ACC112 (cell line): ENCODE measurements at regions not wholly inside any gene's neighbourhood (a gene's known extent, or its start where the extent isn't known, plus 50 kb on each side); places are given as distances from the start of the nearest gene placed in this dataset.
"Not testable (repeated sequence)": the region's sequence is repeated elsewhere in the genome, so short reads cannot be mapped to it uniquely, and the experiment has no call there.

Experiments used
- H2AFZ ChIP-seq: fragments of 200-600 bp; sonication (generic); one replicate; pipeline ENCODE4 v1.6.0; 2017; ENCODE audit warnings: antibody characterized with exemption, low read length; ENCODE audit not compliant: unreplicated experiment
- H3K27ac ChIP-seq: fragments of 200-600 bp; sonication (generic); 2 replicates; pipeline ENCODE4 v1.5.1; 2014; ENCODE audit warnings: low read depth, mild to moderate bottlenecking, antibody characterized with exemption, low read length, moderate library complexity
- H3K27me3 ChIP-seq: fragments of 200-600 bp; sonication (generic); 2 replicates; pipeline ENCODE4 v1.6.1; 2014; ENCODE audit warnings: mild to moderate bottlenecking, antibody characterized with exemption, low read length, moderate library complexity, mixed read lengths; ENCODE audit not compliant: insufficient read depth
- H3K36me3 ChIP-seq: fragments of 200-600 bp; sonication (generic); 2 replicates; pipeline ENCODE4 v1.6.1; 2016; ENCODE audit warnings: mild to moderate bottlenecking, antibody characterized with exemption, low read length, moderate library complexity, mixed read lengths; ENCODE audit not compliant: insufficient read depth
- H3K4me1 ChIP-seq: fragments of 200-600 bp; sonication (generic); one replicate; pipeline ENCODE4 v1.6.1; 2016; ENCODE audit warnings: low read length, mixed read lengths; ENCODE audit not compliant: insufficient read depth, unreplicated experiment, control insufficient read depth
- H3K4me3 ChIP-seq: fragments of 200-600 bp; sonication (generic); 2 replicates; pipeline ENCODE4 v1.5.1; 2014; ENCODE audit warnings: mild to moderate bottlenecking, low read depth, low read length
- H3K79me2 ChIP-seq: fragments of 200-600 bp; sonication (generic); one replicate; pipeline ENCODE4 v1.6.0; 2016; ENCODE audit warnings: low read length; ENCODE audit not compliant: control insufficient read depth, unreplicated experiment, insufficient read depth

DNA sequence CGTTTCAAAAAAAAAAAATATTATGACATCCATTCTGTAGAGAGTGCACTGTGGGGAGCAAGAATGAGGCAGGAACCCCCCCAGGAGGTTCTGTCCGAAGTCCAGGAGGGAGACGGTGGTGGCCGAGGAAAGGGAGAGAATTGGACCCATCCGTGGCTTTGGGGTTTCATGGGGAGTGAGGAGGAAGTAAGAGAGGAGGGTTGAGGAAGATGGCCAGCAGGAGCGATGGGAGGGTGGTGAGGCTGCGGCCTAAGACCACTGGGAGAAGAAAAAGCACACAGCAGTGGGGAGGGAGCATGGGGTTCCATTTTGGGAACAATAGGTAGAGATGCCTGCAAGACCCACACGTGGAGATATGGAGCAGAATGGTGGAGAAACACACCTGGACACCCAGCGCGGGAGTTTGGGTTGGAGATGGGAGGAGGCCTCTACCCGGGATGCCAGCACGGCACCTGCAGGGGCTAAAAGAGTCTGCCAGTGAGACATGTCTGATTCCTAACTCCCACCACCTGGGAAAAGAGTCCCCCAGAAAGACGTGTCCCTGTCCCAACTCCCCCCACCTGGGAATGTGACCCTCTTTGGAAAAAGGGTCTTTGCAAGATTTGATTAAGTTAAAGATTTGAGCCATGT lies 72.5 kb upstream of the SHANK2 start:
- Histone ChIP-seq H3K36me3 (no peaks in the 10 kb centered on the region), H3K27ac (no peak overlapping the region), H3K27me3 (no peaks in the 10 kb centered on the region), H2AFZ (no peak overlapping the region), H3K4me3 (no peak overlapping the region), H3K79me2 (no peaks in the 10 kb centered on the region), H3K4me1 (no peaks in the 10 kb centered on the region)

DNA sequence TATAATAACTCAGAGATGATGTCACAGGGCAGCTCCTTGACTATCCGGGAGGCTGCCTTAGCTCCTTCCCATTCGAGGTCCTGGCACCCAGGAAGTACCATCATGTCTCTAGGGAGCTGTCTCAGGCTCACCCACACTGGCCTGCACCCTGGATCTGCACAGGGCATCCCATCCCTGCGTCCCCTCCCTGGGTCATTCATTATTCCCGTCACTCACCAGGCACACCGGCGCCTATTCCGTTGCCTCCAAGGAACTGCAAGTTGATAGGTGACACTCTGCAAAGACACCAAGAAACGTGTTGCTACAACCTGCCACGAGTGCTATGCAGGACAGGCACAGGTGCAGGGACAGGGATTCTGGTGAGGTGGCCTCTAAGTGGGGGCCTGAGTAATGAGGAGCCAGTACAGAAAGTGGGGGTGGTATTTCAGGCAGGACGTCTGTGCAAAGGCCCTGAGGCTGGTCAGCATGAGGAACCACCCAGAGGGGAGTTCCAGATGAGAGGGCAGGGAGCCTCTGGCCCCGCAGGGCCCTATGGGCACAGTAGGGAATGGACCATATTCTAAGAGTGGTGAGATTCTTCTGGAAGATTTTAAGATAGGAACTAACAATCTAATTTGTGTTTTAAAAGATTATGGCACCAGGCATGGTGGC lies 71.6 kb upstream of the SHANK2 start:
- Histone ChIP-seq H3K27me3 (no peaks in the 10 kb centered on the region), H3K27ac (no peak overlapping the region), H3K36me3 (no peaks in the 10 kb centered on the region), H3K4me1 (no peaks in the 10 kb centered on the region), H3K79me2 (no peaks in the 10 kb centered on the region), H2AFZ (no peak overlapping the region), H3K4me3 (no peak overlapping the region)

DNA sequence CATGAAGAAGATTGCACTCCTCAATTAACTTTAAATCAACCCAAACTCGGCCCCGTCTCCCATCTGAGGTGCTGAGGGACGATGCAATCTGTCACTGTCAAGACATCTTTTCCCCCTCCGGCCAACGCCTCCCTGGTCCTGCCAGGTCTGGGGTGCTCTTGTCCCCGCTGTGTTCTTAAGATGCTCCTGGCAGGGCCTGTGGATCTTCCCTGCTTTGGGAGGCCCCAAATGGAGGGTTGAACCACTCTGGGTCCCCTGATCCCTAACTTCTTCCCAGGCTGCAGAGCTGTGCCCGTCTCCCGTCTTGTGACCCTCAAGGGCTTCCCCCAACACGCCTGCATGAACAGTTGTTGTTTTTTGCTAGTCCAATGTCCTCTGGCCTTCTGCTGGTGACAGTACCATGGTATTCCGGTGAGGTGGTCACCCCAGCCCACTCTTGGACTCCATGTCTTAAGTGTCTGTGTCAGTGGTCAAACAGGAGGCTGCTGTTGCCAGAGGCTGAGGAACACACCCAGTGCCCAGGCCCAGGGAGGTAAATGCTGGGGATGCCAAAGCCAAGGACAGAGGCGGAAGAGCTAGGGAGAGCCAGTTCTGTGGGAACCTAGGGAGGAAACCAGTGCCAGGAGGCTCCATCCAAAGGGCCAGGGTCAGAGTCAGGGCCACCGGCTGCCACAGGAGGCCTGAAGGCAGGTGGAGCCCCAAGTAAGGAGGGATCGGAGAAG lies 70.6 kb upstream of the SHANK2 start:
- H3K36me3 ChIP-seq = no peaks in the 10 kb centered on the region
- no peak overlapping the region for H2AFZ ChIP-seq
- H3K27me3 ChIP-seq = no peaks in the 10 kb centered on the region
- H3K4me3 ChIP-seq = no peak overlapping the region
- no peak overlapping the region for H3K27ac ChIP-seq
- no peaks in the 10 kb centered on the region for H3K4me1 ChIP-seq
- no peaks in the 10 kb centered on the region for H3K79me2 ChIP-seq

DNA sequence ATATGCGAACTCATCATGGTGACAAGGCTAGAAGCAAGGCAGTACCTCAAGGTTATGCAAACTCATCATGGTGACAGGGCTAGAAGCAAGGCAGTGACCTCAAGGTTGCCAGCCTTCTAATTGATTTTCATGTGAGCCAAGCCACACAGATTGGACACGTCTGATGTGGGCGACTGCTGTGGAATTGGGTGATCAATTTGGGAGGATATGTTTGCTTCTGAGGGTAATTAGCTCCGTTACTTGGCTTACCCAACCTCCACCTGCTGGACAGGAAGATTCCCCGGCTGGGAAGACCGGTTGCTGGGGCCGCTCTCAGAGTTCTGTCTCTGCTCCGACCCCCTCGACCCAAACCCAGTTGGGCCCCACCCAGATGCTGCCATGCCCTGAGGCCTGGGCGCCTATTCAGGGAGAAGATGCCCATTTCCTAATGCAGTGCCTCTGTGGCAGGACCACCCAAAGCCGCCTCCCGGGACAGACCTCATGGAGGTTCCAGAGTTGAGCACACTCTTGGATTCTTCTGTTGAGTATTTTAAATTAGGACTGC lies 69.9 kb upstream of the SHANK2 start:
- H3K27me3 ChIP-seq = 0 out of 2 replicates have a peak, but pooled peaks cover 4% of the 10 kb centered on the region
- H3K4me1 ChIP-seq = no peaks in the 10 kb centered on the region
- H3K79me2 ChIP-seq = no peaks in the 10 kb centered on the region
- H3K36me3 ChIP-seq = no peaks in the 10 kb centered on the region
- H2AFZ ChIP-seq = no peak overlapping the region
- no peak overlapping the region for H3K4me3 ChIP-seq
- H3K27ac ChIP-seq = no peak overlapping the region

DNA sequence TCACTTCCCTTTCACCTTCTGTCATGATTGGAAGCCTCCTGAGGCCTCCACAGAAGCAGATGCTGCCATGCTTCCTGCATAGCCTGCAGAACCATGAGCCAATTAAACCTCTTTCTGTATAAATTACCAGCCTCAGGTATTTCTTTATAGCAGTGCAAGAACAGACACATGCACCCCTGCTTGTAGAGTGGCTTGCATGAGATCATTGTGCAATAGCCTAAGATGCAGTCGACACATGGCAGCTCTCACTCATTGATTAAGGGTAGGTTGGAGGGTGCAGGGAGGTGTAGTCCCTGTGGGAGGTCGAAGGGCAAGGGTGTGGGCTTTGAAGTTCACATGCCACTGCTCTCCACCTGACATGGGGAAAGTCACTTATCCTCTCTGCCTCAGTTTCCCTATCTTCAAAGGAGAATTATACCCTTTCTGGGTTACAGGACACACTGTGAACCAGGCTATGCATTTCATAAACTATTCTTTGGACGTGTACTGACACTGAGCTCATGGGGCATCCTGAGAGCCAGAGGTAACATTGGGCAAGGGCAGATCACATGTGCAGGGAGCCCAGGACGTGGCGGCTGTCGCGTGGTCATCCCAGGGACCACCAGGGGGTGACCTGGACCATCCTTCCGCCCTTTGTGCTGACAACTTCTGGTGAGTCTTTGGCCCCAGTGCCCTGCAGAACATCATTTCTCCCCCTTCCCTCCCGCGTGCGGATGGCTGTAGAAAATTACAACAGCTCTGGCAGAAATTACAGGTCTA lies 69.2 kb upstream of the SHANK2 start:
- H3K27me3 ChIP-seq = peaks cover 6% of the 10 kb centered on the region; the same call in 1 of the 2 replicates
- no peaks in the 10 kb centered on the region for H3K4me1 ChIP-seq
- no peak overlapping the region for H2AFZ ChIP-seq
- H3K27ac ChIP-seq = no peak overlapping the region
- no peak overlapping the region for H3K4me3 ChIP-seq
- no peaks in the 10 kb centered on the region for H3K36me3 ChIP-seq
- H3K79me2 ChIP-seq = no peaks in the 10 kb centered on the region

DNA sequence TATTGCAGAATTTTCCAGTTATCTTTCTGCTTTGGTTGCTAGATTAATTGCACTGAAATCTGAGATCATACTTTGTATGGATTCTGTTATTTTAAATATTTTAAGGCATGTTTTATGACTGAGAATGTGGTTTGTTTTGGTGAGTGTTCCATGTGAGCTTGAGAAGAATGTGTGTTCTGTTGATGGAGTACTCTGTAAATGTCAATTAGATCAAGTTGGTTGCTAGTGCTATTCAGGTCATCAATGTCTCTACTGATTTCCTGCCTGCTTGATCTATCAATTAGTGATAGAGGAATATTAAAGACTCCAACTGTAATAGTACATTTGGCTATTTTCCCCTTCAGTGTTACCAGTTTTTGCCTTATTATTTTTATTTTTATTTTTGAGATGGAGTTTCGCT lies 64.3 kb upstream of the SHANK2 start:
- Histone ChIP-seq H3K79me2 (no peaks in the 10 kb centered on the region), H3K27me3 (peaks cover 40% of the 10 kb centered on the region), H3K36me3 (no peaks in the 10 kb centered on the region), H2AFZ (no peak overlapping the region), H3K4me3 (no peak overlapping the region), H3K27ac (no peak overlapping the region), H3K4me1 (no peaks in the 10 kb centered on the region)

DNA sequence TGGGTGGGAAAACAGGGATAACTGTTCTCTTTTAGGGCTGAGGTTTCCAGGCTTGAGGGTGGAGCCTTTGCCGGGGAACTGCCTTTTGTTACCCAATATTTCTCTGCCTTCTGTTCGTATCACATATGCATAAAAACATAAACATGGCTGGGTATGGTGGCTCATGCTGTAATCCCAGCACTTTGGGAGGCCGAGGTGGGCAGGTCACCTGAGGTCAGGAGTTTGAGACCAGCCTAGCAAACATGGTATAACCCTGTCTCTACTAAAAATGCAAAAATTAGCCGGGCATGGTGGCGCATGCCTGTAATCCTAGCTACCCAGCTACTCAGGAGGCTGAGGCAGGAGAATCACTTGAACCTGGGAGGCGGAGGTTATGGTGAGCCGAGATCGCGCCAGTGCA lies 60.2 kb upstream of the SHANK2 start:
- H3K4me3 ChIP-seq, H3K27ac ChIP-seq, H2AFZ ChIP-seq, H3K36me3 ChIP-seq, H3K4me1 ChIP-seq, H3K79me2 ChIP-seq: not testable (repeated sequence)
- H3K27me3 ChIP-seq = peaks cover 38% of the 10 kb centered on the region

DNA sequence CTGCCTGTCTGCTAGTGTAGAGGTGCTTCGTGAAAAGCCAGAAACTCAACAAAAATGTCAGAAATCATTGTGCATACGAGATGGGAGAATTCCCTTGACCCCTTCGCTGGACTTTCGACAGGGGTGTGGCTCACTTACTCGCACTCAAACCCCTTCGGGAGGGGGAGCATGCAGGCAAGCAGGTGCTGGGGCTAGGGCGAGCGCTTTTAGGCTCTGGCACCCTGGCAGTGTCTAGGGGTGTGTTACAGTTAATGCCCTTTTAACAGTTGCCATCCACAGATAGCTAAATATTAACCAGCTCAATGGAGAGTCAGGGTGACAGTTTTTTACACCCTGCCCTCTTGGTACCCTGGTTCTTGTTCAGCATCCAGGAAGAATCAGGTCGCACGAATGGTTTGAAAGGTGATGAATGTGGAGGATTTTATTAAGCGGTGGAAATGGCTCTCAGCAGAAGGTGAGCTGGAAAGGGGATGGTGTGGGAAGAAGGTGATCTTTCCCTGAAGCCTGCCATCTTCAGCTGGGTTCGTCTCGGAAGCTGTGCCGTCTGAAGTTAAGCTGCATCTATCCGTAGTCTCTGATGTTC lies 59.6 kb upstream of the SHANK2 start:
- no peaks in the 10 kb centered on the region for H3K79me2 ChIP-seq
- H3K36me3 ChIP-seq = no peaks in the 10 kb centered on the region
- H2AFZ ChIP-seq = no peak overlapping the region
- H3K27me3 ChIP-seq = peaks cover 36% of the 10 kb centered on the region
- H3K4me1 ChIP-seq = no peaks in the 10 kb centered on the region
- H3K27ac ChIP-seq = no peak overlapping the region
- H3K4me3 ChIP-seq = no peak overlapping the region

DNA sequence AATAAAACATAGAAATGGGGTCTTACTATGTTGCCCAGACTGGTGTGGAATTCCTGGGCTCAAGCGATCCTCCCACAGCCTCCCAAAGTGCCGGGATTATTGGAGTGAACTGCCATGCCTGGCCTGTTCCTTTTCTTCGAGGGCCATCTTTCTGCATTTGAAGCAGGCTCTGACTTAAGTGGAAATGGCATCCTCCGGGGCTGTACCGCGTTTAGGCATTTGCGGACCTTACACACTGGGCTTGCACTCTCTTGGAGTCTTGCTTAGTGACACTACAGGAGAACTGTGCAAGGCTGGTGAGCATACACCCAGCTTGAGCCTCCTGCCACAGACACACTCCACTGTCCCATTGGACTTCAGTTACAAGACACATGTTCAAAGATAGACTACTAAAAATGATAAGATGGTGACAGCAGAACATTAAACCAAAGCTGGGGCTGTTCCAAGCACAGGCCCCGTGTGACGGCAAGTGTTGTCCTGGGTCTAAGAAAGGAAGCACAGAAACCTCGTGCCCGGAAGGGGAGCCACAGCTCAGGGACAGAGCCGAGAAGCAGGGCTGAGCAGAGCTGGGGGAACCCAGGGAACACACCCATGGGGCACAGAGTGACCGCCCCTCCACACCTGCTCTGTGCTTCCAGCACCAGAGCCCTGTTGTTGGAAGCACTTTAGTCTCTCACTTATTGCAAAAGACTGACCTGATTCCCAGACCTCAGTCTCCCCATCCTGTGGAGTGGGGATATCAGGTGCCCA lies 59.0 kb upstream of the SHANK2 start:
- no peak overlapping the region for H3K4me3 ChIP-seq
- no peak overlapping the region for H2AFZ ChIP-seq
- peaks cover under 1% of the 10 kb centered on the region for H3K4me1 ChIP-seq
- no peak overlapping the region for H3K27ac ChIP-seq
- no peaks in the 10 kb centered on the region for H3K36me3 ChIP-seq
- H3K27me3 ChIP-seq = peaks cover 31% of the 10 kb centered on the region
- H3K79me2 ChIP-seq = no peaks in the 10 kb centered on the region

DNA sequence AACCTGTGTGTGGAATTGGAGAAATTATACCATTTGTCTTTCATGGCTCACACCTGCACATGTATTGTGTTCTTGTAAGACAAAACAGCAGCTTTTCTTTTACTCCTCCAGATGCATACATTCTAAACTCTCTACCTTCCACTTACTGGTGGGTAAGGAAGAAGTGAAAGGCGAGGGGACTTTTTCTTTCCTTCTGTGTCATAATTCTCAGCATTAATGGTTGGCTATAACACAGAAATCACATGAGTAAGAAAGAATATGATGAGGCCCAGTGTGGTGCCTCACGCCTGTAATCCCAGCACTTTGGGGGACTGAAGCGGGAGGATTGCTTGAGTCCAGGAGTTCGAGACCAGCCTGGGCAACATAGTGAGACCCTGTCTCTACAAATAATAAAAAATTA lies 57.8 kb upstream of the SHANK2 start:
- H3K79me2 ChIP-seq = no peaks in the 10 kb centered on the region
- H3K36me3 ChIP-seq = no peaks in the 10 kb centered on the region
- H3K4me1 ChIP-seq = peaks cover 3% of the 10 kb centered on the region
- no peak overlapping the region for H2AFZ ChIP-seq
- H3K4me3 ChIP-seq = no peak overlapping the region
- no peak overlapping the region for H3K27ac ChIP-seq
- peaks cover 20% of the 10 kb centered on the region for H3K27me3 ChIP-seq
